Activated CD4-positive, CD25-positive, alpha-beta regulatory T cell (primary cell): ENCODE measurements at regions not wholly inside any gene's neighbourhood (a gene's known extent, or its start where the extent isn't known, plus 50 kb on each side); places are given as distances from the start of the nearest gene placed in this dataset.
"Not testable (repeated sequence)": the region's sequence is repeated elsewhere in the genome, so short reads cannot be mapped to it uniquely, and the experiment has no call there.

ENCODE experiments used
- DNase-seq, 4 experiments: peaks; one replicate each; lab custom pipeline; 2025; lab: John Stamatoyannopoulos, UW

- DNase-seq = no peak
Measured at GRCh38 chr17:33837281-33837680, 417.8 kb upstream of the CCL2 start.

GRCh38 chr17:33838281-33838680 lies 416.8 kb upstream of the CCL2 start:
- DNase-seq = no peak

GRCh38 chr17:33847900-33848299 lies 407.2 kb upstream of the CCL2 start:
- no peak for DNase-seq

- DNase-seq = no peak
Measured at GRCh38 chr17:33848433-33848832, 406.7 kb upstream of the CCL2 start.

- no peak for DNase-seq
Measured at GRCh38 chr17:33854596-33854995, 400.5 kb upstream of the CCL2 start.

- DNase-seq = no peak
Measured at GRCh38 chr17:33858121-33858520, 397.0 kb upstream of the CCL2 start.

GRCh38 chr17:33858682-33859081 lies 396.4 kb upstream of the CCL2 start:
- no peak for DNase-seq

GRCh38 chr17:33862772-33863602 lies 392.1 kb upstream of the CCL2 start:
- no peak for DNase-seq

GRCh38 chr17:33864758-33865229 lies 390.3 kb upstream of the CCL2 start:
- DNase-seq = no peak

GRCh38 chr17:33868899-33869298 lies 386.2 kb upstream of the CCL2 start:
- no peak for DNase-seq

- no peak for DNase-seq
Measured at GRCh38 chr17:33870936-33871335, 384.1 kb upstream of the CCL2 start.

- no peak for DNase-seq
Measured at GRCh38 chr17:33871720-33872540, 383.2 kb upstream of the CCL2 start.

GRCh38 chr17:33873201-33873617 lies 381.9 kb upstream of the CCL2 start:
- DNase-seq = no peak

- no peak for DNase-seq
Measured at GRCh38 chr17:33874617-33875060, 380.4 kb upstream of the CCL2 start.

- DNase-seq = no peak
Measured at GRCh38 chr17:33875973-33876372, 379.1 kb upstream of the CCL2 start.

- DNase-seq = not testable (repeated sequence)
Measured at GRCh38 chr17:33882273-33882672, 372.8 kb upstream of the CCL2 start.

- DNase-seq = not testable (repeated sequence)
Measured at GRCh38 chr17:33882677-33883076, 372.4 kb upstream of the CCL2 start.

- no peak for DNase-seq
Measured at GRCh38 chr17:33888455-33888854, 366.6 kb upstream of the CCL2 start.

- DNase-seq = no peak
Measured at GRCh38 chr17:33889040-33889439, 366.0 kb upstream of the CCL2 start.

- DNase-seq = no peak
Measured at GRCh38 chr17:33889766-33890165, 365.3 kb upstream of the CCL2 start.

- DNase-seq = no peak
Measured at GRCh38 chr17:33892717-33893591, 362.1 kb upstream of the CCL2 start.

GRCh38 chr17:33895491-33895890 lies 359.6 kb upstream of the CCL2 start:
- DNase-seq = no peak
